Ishikawa (cell line): ENCODE measurements at regions not wholly inside any gene's neighbourhood (a gene's known extent, or its start where the extent isn't known, plus 50 kb on each side); places are given as distances from the start of the nearest gene placed in this dataset.

Experiments
- CEBPB ChIP-seq: IDR thresholded peaks from 2 replicates; pipeline ENCODE4 v1.6.1; 2012
- CREB1 ChIP-seq: IDR thresholded peaks from 2 replicates; pipeline ENCODE4 v1.6.1; 2012; ENCODE audit warnings: low read depth
- EGR1 ChIP-seq: IDR thresholded peaks from 2 replicates; pipeline ENCODE4 v1.6.1; 2012
- EP300 ChIP-seq: IDR thresholded peaks from 2 replicates; pipeline ENCODE4 v1.6.1; 2012; ENCODE audit warnings: borderline replicate concordance
- FOXM1 ChIP-seq: IDR thresholded peaks from 2 replicates; pipeline ENCODE4 v1.6.1; 2012; ENCODE audit warnings: low read depth, borderline replicate concordance
- NFIC ChIP-seq: IDR thresholded peaks from 2 replicates; pipeline ENCODE4 v1.6.1; 2012
- RAD21 ChIP-seq: IDR thresholded peaks from 2 replicates; pipeline ENCODE4 v1.6.1; 2012; ENCODE audit warnings: low read depth
- REST ChIP-seq: IDR thresholded peaks from 2 replicates; pipeline ENCODE4 v1.6.1; 2012; ENCODE audit warnings: low read depth, mild to moderate bottlenecking
- TAF1 ChIP-seq: IDR thresholded peaks from 2 replicates; pipeline ENCODE4 v1.6.1; 2012; ENCODE audit warnings: low read depth, mild to moderate bottlenecking
- TCF12 ChIP-seq: IDR thresholded peaks from 2 replicates; pipeline ENCODE4 v1.6.1; 2012; ENCODE audit warnings: low read depth
- TEAD4 ChIP-seq: IDR thresholded peaks from 2 replicates; pipeline ENCODE4 v1.6.1; 2012
- YY1 ChIP-seq: IDR thresholded peaks from 2 replicates; pipeline ENCODE4 v1.6.1; 2012; ENCODE audit warnings: low read depth
- ZBTB7A ChIP-seq: IDR thresholded peaks from 2 replicates; pipeline ENCODE4 v1.6.1; 2012; ENCODE audit warnings: low read depth
- TF ChIP-seq, protein P1 (sequence below): IDR thresholded peaks from 2 replicates; pipeline ENCODE4 v1.6.1; 2012
- TF ChIP-seq, protein P2 (sequence below): IDR thresholded peaks from 2 replicates; pipeline ENCODE4 v1.6.1; 2012

DNA sequence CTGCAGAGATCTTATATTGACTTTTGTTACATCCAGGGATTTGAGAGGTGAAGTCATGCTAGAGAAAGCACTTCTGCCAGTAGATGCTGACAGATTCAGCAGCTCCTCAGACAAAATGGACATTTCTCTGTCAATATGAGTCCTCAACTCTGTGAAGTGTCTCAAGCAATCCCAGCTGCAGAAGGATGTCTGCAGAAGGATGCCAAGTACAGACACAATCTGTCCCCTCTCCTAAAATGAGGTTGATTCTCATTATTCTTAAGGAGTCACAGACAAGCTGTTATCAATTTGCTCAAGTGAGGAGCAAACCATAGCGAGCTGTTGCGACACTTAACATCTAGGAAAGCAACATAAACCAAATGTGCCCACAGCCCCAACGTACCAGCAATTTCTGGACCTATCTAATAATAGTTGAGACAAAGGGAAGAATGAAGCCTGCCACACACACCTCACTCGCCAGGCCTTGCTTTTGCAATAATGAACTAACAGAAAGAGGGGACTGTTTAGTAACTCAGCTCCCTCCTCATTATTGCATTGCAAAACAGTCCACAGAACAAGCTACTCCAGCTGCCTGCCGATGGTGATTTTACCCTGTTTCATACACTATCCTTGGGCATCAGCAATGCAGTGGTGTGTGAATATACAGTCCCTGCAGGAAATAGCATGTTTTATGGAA is 364.2 kb upstream of the PDE4D start:
- no peak for TF ChIP-seq TAF1
- no peak for TF ChIP-seq TEAD4
- TF ChIP-seq, protein P1, sequence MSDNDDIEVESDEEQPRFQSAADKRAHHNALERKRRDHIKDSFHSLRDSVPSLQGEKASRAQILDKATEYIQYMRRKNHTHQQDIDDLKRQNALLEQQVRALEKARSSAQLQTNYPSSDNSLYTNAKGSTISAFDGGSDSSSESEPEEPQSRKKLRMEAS, result no peak
- TF ChIP-seq FOXM1, result no peak

- TF ChIP-seq TAF1 (no peak), TCF12 (no peak), FOXM1 (no peak)
Observed at GRCh38 chr5:60256546-60256945, 363.0 kb upstream of the PDE4D start.

- TF ChIP-seq ZBTB7A, result no peak
- TF ChIP-seq EGR1, result no peak
- no peak for TF ChIP-seq NFIC
- TF ChIP-seq CEBPB, result no peak
- TF ChIP-seq EP300, result no peak
- no peak for TF ChIP-seq FOXM1
- TF ChIP-seq REST, result no peak
- TF ChIP-seq TEAD4, result no peak
- TF ChIP-seq, protein P2, sequence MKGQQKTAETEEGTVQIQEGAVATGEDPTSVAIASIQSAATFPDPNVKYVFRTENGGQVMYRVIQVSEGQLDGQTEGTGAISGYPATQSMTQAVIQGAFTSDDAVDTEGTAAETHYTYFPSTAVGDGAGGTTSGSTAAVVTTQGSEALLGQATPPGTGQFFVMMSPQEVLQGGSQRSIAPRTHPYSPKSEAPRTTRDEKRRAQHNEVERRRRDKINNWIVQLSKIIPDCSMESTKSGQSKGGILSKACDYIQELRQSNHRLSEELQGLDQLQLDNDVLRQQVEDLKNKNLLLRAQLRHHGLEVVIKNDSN, result no peak
- TF ChIP-seq TAF1, result no peak
- TF ChIP-seq, protein P1, result no peak
- no peak for TF ChIP-seq RAD21
- no peak for TF ChIP-seq TCF12
- TF ChIP-seq YY1, result no peak
- no peak for TF ChIP-seq CREB1
Observed at GRCh38 chr5:60248901-60249300, 355.4 kb upstream of the PDE4D start.

GRCh38 chr5:60243713-60244112 is 350.2 kb upstream of the PDE4D start:
- TF ChIP-seq TAF1, result no peak
- TF ChIP-seq, protein P2, result no peak
- TF ChIP-seq REST, result no peak
- TF ChIP-seq EGR1, result no peak
- TF ChIP-seq RAD21, result no peak
- no peak for TF ChIP-seq CEBPB
- TF ChIP-seq NFIC, result no peak
- TF ChIP-seq ZBTB7A, result no peak
- TF ChIP-seq TEAD4, result no peak
- TF ChIP-seq, protein P1, result no peak
- no peak for TF ChIP-seq EP300
- TF ChIP-seq CREB1, result no peak
- no peak for TF ChIP-seq YY1
- TF ChIP-seq TCF12, result no peak
- TF ChIP-seq FOXM1, result no peak

GRCh38 chr5:60232036-60232795 is 338.7 kb upstream of the PDE4D start:
- TF ChIP-seq CEBPB (no peak), CREB1 (no peak), TAF1 (no peak), YY1 (no peak), TCF12 (no peak), RAD21 (no peak), FOXM1 (no peak), TEAD4 (no peak), EGR1 (no peak), REST (no peak), NFIC (no peak), EP300 (no peak)
- TF ChIP-seq, protein P2, result no peak
- TF ChIP-seq, protein P1, result no peak
